H9 (cell line): ENCODE measurements at regions not wholly inside any gene's neighbourhood (a gene's known extent, or its start where the extent isn't known, plus 50 kb on each side); places are given as distances from the start of the nearest gene placed in this dataset.

ENCODE experiments used
- DNase-seq: peaks from one replicate; pipeline ENCODE4 v3.0.0-alpha.2; 2017
- H2AFZ ChIP-seq: one replicate; pipeline ENCODE4 v1.6.1; 2013; ENCODE audit warnings: mild to moderate bottlenecking, low read length, control low read depth, moderate library complexity
- H2AK5ac ChIP-seq: 2 replicates; pipeline ENCODE4 v1.6.1; 2013; ENCODE audit warnings: low read length, control low read depth, mixed read lengths; ENCODE audit not compliant: insufficient read length
- H2BK120ac ChIP-seq: one replicate; pipeline ENCODE4 v1.6.1; 2013; ENCODE audit warnings: low read depth, mild to moderate bottlenecking, low read length, control low read depth, inconsistent platforms; ENCODE audit not compliant: poor library complexity, severe bottlenecking
- H2BK12ac ChIP-seq: 2 replicates; pipeline ENCODE4 v1.6.1; 2013; ENCODE audit warnings: low read length, control low read depth, mixed read lengths, low read depth; ENCODE audit not compliant: insufficient read length
- H2BK15ac ChIP-seq: 2 replicates; pipeline ENCODE4 v1.6.1; 2013; ENCODE audit warnings: low read depth, low read length, control low read depth
- H2BK20ac ChIP-seq: one replicate; pipeline ENCODE4 v1.6.1; 2013; ENCODE audit warnings: low read depth, mild to moderate bottlenecking, low read length, control low read depth, inconsistent platforms; ENCODE audit not compliant: poor library complexity, severe bottlenecking
- H2BK5ac ChIP-seq: 2 replicates; pipeline ENCODE4 v1.6.1; 2013; ENCODE audit warnings: low read length, control low read depth, mixed read lengths; ENCODE audit not compliant: insufficient read length
- H3K14ac ChIP-seq: 2 replicates; pipeline ENCODE4 v1.6.1; 2013; ENCODE audit warnings: low read length, control low read depth; ENCODE audit not compliant: insufficient read depth
- H3K18ac ChIP-seq: 2 replicates; pipeline ENCODE4 v1.6.1; 2013; ENCODE audit warnings: low read depth, mild to moderate bottlenecking, mixed read lengths, low read length, control low read depth; ENCODE audit not compliant: insufficient read length
- H3K23ac ChIP-seq: 2 replicates; pipeline ENCODE4 v1.6.1; 2013; ENCODE audit warnings: low read length, control low read depth, mixed read lengths, low read depth; ENCODE audit not compliant: insufficient read length
- H3K23me2 ChIP-seq: 2 replicates; pipeline ENCODE4 v1.6.1; 2013; ENCODE audit warnings: low read depth, mild to moderate bottlenecking, mixed read lengths, low read length, control low read depth; ENCODE audit not compliant: insufficient read length, poor library complexity, severe bottlenecking
- H3K27ac ChIP-seq: 2 replicates; pipeline ENCODE4 v1.5.1; 2013; ENCODE audit warnings: low read length, control low read depth, mixed read lengths, low read depth; ENCODE audit not compliant: insufficient read length
- H3K27me3 ChIP-seq: 2 replicates; pipeline ENCODE4 v1.6.1; 2013; ENCODE audit warnings: low read length, control low read depth, inconsistent platforms; ENCODE audit not compliant: insufficient read depth
- H3K4ac ChIP-seq: 2 replicates; pipeline ENCODE4 v1.6.1; 2013; ENCODE audit warnings: low read depth, mild to moderate bottlenecking, control low read depth, inconsistent platforms, low read length, moderate library complexity
- H3K4me1 ChIP-seq: 2 replicates; pipeline ENCODE4 v1.6.1; 2013; ENCODE audit warnings: low read length, control low read depth, inconsistent platforms; ENCODE audit not compliant: insufficient read depth
- H3K4me2 ChIP-seq: 2 replicates; pipeline ENCODE4 v1.6.1; 2013; ENCODE audit warnings: low read length, control low read depth, mixed read lengths; ENCODE audit not compliant: insufficient read length, insufficient read depth
- H3K56ac ChIP-seq: 2 replicates; pipeline ENCODE4 v1.6.1; 2013; ENCODE audit warnings: low read depth, mild to moderate bottlenecking, mixed read lengths, low read length, control low read depth; ENCODE audit not compliant: insufficient read length
- H3K79me1 ChIP-seq: 2 replicates; pipeline ENCODE4 v1.6.1; 2013; ENCODE audit warnings: low read depth, mild to moderate bottlenecking, moderate library complexity, low read length, control low read depth, inconsistent platforms; ENCODE audit not compliant: insufficient read depth, poor library complexity, severe bottlenecking
- H3K79me2 ChIP-seq: 2 replicates; pipeline ENCODE4 v1.6.1; 2013; ENCODE audit warnings: low read length, control low read depth, inconsistent platforms; ENCODE audit not compliant: insufficient read depth
- H3K9ac ChIP-seq: 2 replicates; pipeline ENCODE4 v1.6.1; 2013; ENCODE audit warnings: low read length, control low read depth, mixed read lengths; ENCODE audit not compliant: insufficient read length; ENCODE audit errors: extremely low read depth
- H3K9me3 ChIP-seq: one replicate; pipeline ENCODE4 v1.6.1; 2013; ENCODE audit warnings: low read depth, low read length, inconsistent platforms; ENCODE audit not compliant: control insufficient read depth
- H3T11ph ChIP-seq: one replicate; pipeline ENCODE4 v1.6.1; 2013; ENCODE audit warnings: mild to moderate bottlenecking, low read length, control low read depth, inconsistent platforms
- H4K20me1 ChIP-seq: one replicate; pipeline ENCODE4 v1.6.1; 2013; ENCODE audit not compliant: control insufficient read depth, insufficient read length, insufficient read depth
- H4K5ac ChIP-seq: 2 replicates; pipeline ENCODE4 v1.6.1; 2013; ENCODE audit warnings: low read depth, mild to moderate bottlenecking, mixed read lengths, low read length, control low read depth; ENCODE audit not compliant: insufficient read length
- H4K8ac ChIP-seq: replicated peaks from 2 replicates; pipeline ENCODE4 v1.6.1; 2013; ENCODE audit warnings: low read length, control low read depth, mixed read lengths, low read depth; ENCODE audit not compliant: insufficient read length
- H4K91ac ChIP-seq: 2 replicates; pipeline ENCODE4 v1.6.1; 2013; ENCODE audit warnings: low read depth, mild to moderate bottlenecking, moderate library complexity, mixed read lengths, low read length, control low read depth; ENCODE audit not compliant: insufficient read length
- H3K27ac Mint-ChIP-seq, 3 experiments: 2 replicates in 2 of 3; 3 replicates in 1 of 3; pipeline ENCODE4 v1.8.0; 2020 to 2021; ENCODE audit warnings: mixed read lengths in 3 of 3, mild to moderate bottlenecking in 1 of 3, moderate library complexity in 1 of 3
- H3K27me3 Mint-ChIP-seq: 2 replicates; pipeline ENCODE4 v1.8.0; 2021; ENCODE audit warnings: low read depth, mild to moderate bottlenecking, moderate library complexity, mixed read lengths
- H3K36me3 Mint-ChIP-seq, 3 experiments: 2 replicates in 2 of 3; 3 replicates in 1 of 3; pipeline ENCODE4 v1.8.0; 2020 to 2021; ENCODE audit warnings: low read depth in 3 of 3, mixed read lengths in 3 of 3; ENCODE audit not compliant: insufficient read depth in 1 of 3
- H3K4me1 Mint-ChIP-seq, 2 experiments: 2 replicates each; pipeline ENCODE4 v1.8.0; 2020; ENCODE audit warnings: mixed read lengths in 2 of 2
- H3K4me3 Mint-ChIP-seq, 2 experiments: 2 replicates in 1 of 2; 3 replicates in 1 of 2; pipeline ENCODE4 v1.8.0; 2020 to 2021; ENCODE audit warnings: mild to moderate bottlenecking in 2 of 2, mixed read lengths in 2 of 2, moderate library complexity in 1 of 2
- H3K9me3 Mint-ChIP-seq, 2 experiments: 2 replicates in 1 of 2; 3 replicates in 1 of 2; pipeline ENCODE4 v1.8.0; 2020; ENCODE audit warnings: mild to moderate bottlenecking in 2 of 2, mixed read lengths in 2 of 2, moderate library complexity in 1 of 2
- CTCF ChIP-seq: fragments of 200-600 bp; sonication (generic); conservative IDR thresholded peaks from 3 replicates; pipeline ENCODE4 v1.8.0; 2021; ENCODE audit warnings: antibody characterized with exemption, mild to moderate bottlenecking
- WGBS: extraction: QIAGEN DNeasy Blood & Tissue Kit; methylation state at CpG from one replicate; pipeline ENCODE4 v1.1.7; 2013; ENCODE audit warnings: missing lambda C conversion rate, low lambda C conversion rate, mixed read lengths; ENCODE audit not compliant: insufficient read length; ENCODE audit errors: extremely low coverage; 5-methylcytosine and 5-hydroxymethylcytosine counted together

- H4K91ac ChIP-seq: no peak overlapping the region
- no peak overlapping the region for H3T11ph ChIP-seq
- no peaks in the 10 kb centered on the region for H3K9me3 Mint-ChIP-seq
- H3K4me2 ChIP-seq: no peak overlapping the region
- no peaks in the 10 kb centered on the region for H3K79me2 ChIP-seq
- H2BK5ac ChIP-seq: no peak overlapping the region
- H2BK12ac ChIP-seq: no peak overlapping the region
- H3K23me2 ChIP-seq: no peaks in the 10 kb centered on the region
- no peak overlapping the region for H2BK120ac ChIP-seq
- no peaks in the 10 kb centered on the region; the same call in 1 of the 2 replicates for H3K27me3 Mint-ChIP-seq
- H4K8ac ChIP-seq: no peak overlapping the region
- H3K4me1 ChIP-seq: peaks cover 6% of the 10 kb centered on the region; the same call in 1 of the 2 replicates
- no peak overlapping the region for H2BK15ac ChIP-seq
- no peaks in the 10 kb centered on the region for H3K9me3 ChIP-seq
- no peak for DNase-seq
- H4K20me1 ChIP-seq: no peaks in the 10 kb centered on the region
- H2AK5ac ChIP-seq: no peak overlapping the region
- H3K36me3 Mint-ChIP-seq: no peaks in the 10 kb centered on the region
- H3K4me1 Mint-ChIP-seq: peaks cover 37 to 41% of the 10 kb centered on the region in 2 experiments
- WGBS: no CpG with 5 or more reads among the region's 7 CpGs
- H3K23ac ChIP-seq: no peak overlapping the region
- no peak overlapping the region for H3K9ac ChIP-seq
- H3K56ac ChIP-seq: no peak overlapping the region
- H3K4me3 Mint-ChIP-seq: no peak overlapping the region
- no peaks in the 10 kb centered on the region for H3K79me1 ChIP-seq
- no peaks in the 10 kb centered on the region for H3K27me3 ChIP-seq
- H4K5ac ChIP-seq: no peak overlapping the region
- H3K27ac ChIP-seq: no peak overlapping the region
- H3K27ac Mint-ChIP-seq: no peak overlapping the region; a peak in 1 of 7 replicates
- no peak overlapping the region for H3K14ac ChIP-seq
- H3K4ac ChIP-seq: no peak overlapping the region
- H3K18ac ChIP-seq: no peak overlapping the region
- H2AFZ ChIP-seq: no peak overlapping the region
- H2BK20ac ChIP-seq: no peak overlapping the region
- no peak for TF ChIP-seq CTCF
Measured at GRCh38 chr16:87244636-87245197, 72.5 kb downstream of the C16orf95 start.
